ENCODE measurements at regions not wholly inside any gene's neighbourhood (a gene's known extent, or its start where the extent isn't known, plus 50 kb on each side); places are given as distances from the start of the nearest gene placed in this dataset.

- DNase-seq = no peak
Observed at GRCh38 chr9:81245254-81245956, 443.9 kb downstream of the TLE1 start.

- no peak for DNase-seq
Observed at GRCh38 chr9:81244631-81245030, 444.7 kb downstream of the TLE1 start.

- no peak for DNase-seq
Observed at GRCh38 chr9:81242866-81243265, 446.5 kb downstream of the TLE1 start.

- DNase-seq = no peak
Observed at GRCh38 chr9:81239388-81239787, 450.0 kb downstream of the TLE1 start.

- DNase-seq = no peak
Observed at GRCh38 chr9:81237565-81238231, 451.6 kb downstream of the TLE1 start.

- no peak for DNase-seq
Observed at GRCh38 chr9:81234924-81235610, 454.3 kb downstream of the TLE1 start.

- DNase-seq = no peak
Observed at GRCh38 chr9:81231011-81231410, 458.3 kb downstream of the TLE1 start.

- DNase-seq = peak; percentile 4
Observed at GRCh38 chr9:81227507-81228245, 461.7 kb downstream of the TLE1 start.

- no peak for DNase-seq
Observed at GRCh38 chr9:81225596-81225995, 463.8 kb downstream of the TLE1 start.

GRCh38 chr9:81224166-81225081, 464.9 kb downstream of the TLE1 start:
- no peak for DNase-seq

- no peak for DNase-seq
Observed at GRCh38 chr9:81214975-81215374, 474.4 kb downstream of the TLE1 start.

GRCh38 chr9:81213456-81213855, 475.9 kb downstream of the TLE1 start:
- DNase-seq = no peak

- no peak for DNase-seq
Observed at GRCh38 chr9:81211741-81212140, 477.6 kb downstream of the TLE1 start.

- DNase-seq = no peak
Observed at GRCh38 chr9:81207651-81208050, 481.7 kb downstream of the TLE1 start.

GRCh38 chr9:81202292-81202691, 487.1 kb downstream of the TLE1 start:
- DNase-seq = no peak

GRCh38 chr9:81195206-81195605, 494.1 kb downstream of the TLE1 start:
- DNase-seq = no peak

GRCh38 chr9:81193362-81194339, 495.7 kb downstream of the TLE1 start:
- no peak for DNase-seq

- no peak for DNase-seq
Observed at GRCh38 chr9:81191222-81191621, 498.1 kb downstream of the TLE1 start.

GRCh38 chr9:81190659-81191058, 498.7 kb downstream of the TLE1 start:
- DNase-seq = no peak

- DNase-seq = no peak
Observed at GRCh38 chr9:81183761-81184160, 505.6 kb downstream of the TLE1 start.
